Panc1 (cell line): ENCODE measurements at regions not wholly inside any gene's neighbourhood (a gene's known extent, or its start where the extent isn't known, plus 50 kb on each side); places are given as distances from the start of the nearest gene placed in this dataset.
"Not testable (repeated sequence)": the region's sequence is repeated elsewhere in the genome, so short reads cannot be mapped to it uniquely, and the experiment has no call there.

ENCODE experiments used
- ATAC-seq: fragments of 200-7000 bp; cut with Tn5 transposase; 2 replicates; pipeline ENCODE4 v1.9.1; 2020; ENCODE audit warnings: mild to moderate bottlenecking, moderate library complexity
- BruUV-seq: library from RNA; stranded (reverse); fragments of 400-500 nt; replicated peaks from 2 replicates; lab custom pipeline; 2021; lab: Mats Ljungman, UMichigan
- CTCF ChIA-PET: fragments of 300-600 bp; sonication (Branson Sonifier 250); formaldehyde crosslinking; loops from one replicate; lab custom pipeline; 2022; ENCODE audit warnings: antibody characterized with exemption; lab: Charles Lee
- POLR2A ChIA-PET: fragments of 300-600 bp; sonication (Branson Sonifier 250); formaldehyde crosslinking; loops from one replicate; lab custom pipeline; 2022; ENCODE audit warnings: antibody characterized with exemption; lab: Charles Lee
- DNase-seq: peaks from one replicate; pipeline ENCODE4 v3.0.0-alpha.2; 2010; ENCODE audit warnings: low read depth, low spot score
- H3K27ac ChIP-seq: 2 replicates; pipeline ENCODE4 v1.5.1; 2011; ENCODE audit warnings: mild to moderate bottlenecking, low read length, inconsistent platforms
- H3K27me3 ChIP-seq: fragments of 200-500 bp; sonication (Bioruptor generic); 2 replicates; pipeline ENCODE4 v1.6.0; 2014; ENCODE audit warnings: low read length, inconsistent platforms; ENCODE audit not compliant: control insufficient read depth, insufficient read depth
- H3K36me3 ChIP-seq: fragments of 200-500 bp; sonication (Bioruptor generic); 2 replicates; pipeline ENCODE4 v1.5.1; 2014; ENCODE audit warnings: inconsistent platforms, mild to moderate bottlenecking, low read length, moderate library complexity; ENCODE audit not compliant: control insufficient read depth, insufficient read depth
- H3K4me1 ChIP-seq: 2 replicates; pipeline ENCODE4 v1.5.1; 2011; ENCODE audit warnings: inconsistent platforms, mild to moderate bottlenecking, low read length, moderate library complexity; ENCODE audit not compliant: control insufficient read depth, insufficient read depth
- H3K4me3 ChIP-seq, 2 experiments: 2 replicates each; pipeline ENCODE4 v1.5.1; 2011 to 2012; ENCODE audit warnings: low read depth in 2 of 2, low read length in 2 of 2, mild to moderate bottlenecking in 2 of 2, inconsistent platforms in 1 of 2, moderate library complexity in 1 of 2
- H3K9me3 ChIP-seq: fragments of 200-500 bp; sonication (Bioruptor generic); 2 replicates; pipeline ENCODE4 v1.5.1; 2014; ENCODE audit warnings: low read depth, mild to moderate bottlenecking, inconsistent platforms, low read length, moderate library complexity; ENCODE audit not compliant: control insufficient read depth, insufficient read depth
- POLR2AphosphoS5 ChIP-seq: IDR thresholded peaks from 2 replicates; pipeline ENCODE4 v1.6.1; 2012; ENCODE audit warnings: mild to moderate bottlenecking, low read depth, low read length, moderate library complexity
- REST ChIP-seq, 2 experiments: IDR thresholded peaks; 2 replicates each; pipeline ENCODE4 v1.6.1; 2011 to 2012; ENCODE audit warnings: low read depth in 2 of 2, control low read depth in 1 of 2, low read length in 1 of 2, mild to moderate bottlenecking in 1 of 2, moderate library complexity in 1 of 2; ENCODE audit not compliant: insufficient read depth in 1 of 2
- SIN3A ChIP-seq: IDR thresholded peaks from 2 replicates; pipeline ENCODE4 v1.6.1; 2012; ENCODE audit warnings: low read depth, mild to moderate bottlenecking, low read length, moderate library complexity, borderline replicate concordance; ENCODE audit not compliant: insufficient read depth
- TCF7L2 ChIP-seq: IDR thresholded peaks from 2 replicates; pipeline ENCODE4 v1.6.1; 2011; ENCODE audit warnings: mild to moderate bottlenecking, low read depth, low read length, inconsistent platforms
- in situ Hi-C: cut with HindIII; loops from 2 replicates; pipeline ENCODE4 v1.10.0; 2016; ENCODE audit warnings: low sequenced_read_pairs, low pct_unique_long_range_greater_than_20kb
- intact Hi-C: fragments of 100-400 bp; cut with micrococcal nuclease; formaldehyde crosslinking; loops from one replicate; pipeline ENCODE4 v1.10.0; 2022; ENCODE audit not compliant: unreplicated experiment
- TF ChIP-seq, protein P1 (sequence below): fragments of 450-650 bp; IDR thresholded peaks from 2 replicates; pipeline ENCODE4 v1.5.1; 2017; ENCODE audit warnings: mild to moderate bottlenecking

GRCh38 chr9:22975951-22976350 is 529.3 kb downstream of the DMRTA1 start:
- ATAC-seq (no peak), DNase-seq (no peak)
- Histone ChIP-seq H3K27me3 (no peaks in the 10 kb centered on the region), H3K36me3 (no peaks in the 10 kb centered on the region), H3K4me3 (no peak overlapping the region), H3K27ac (no peak overlapping the region), H3K4me1 (no peaks in the 10 kb centered on the region), H3K9me3 (no peaks in the 10 kb centered on the region)
- POLR2A ChIA-PET, result no interaction called here
- in situ Hi-C loops (no loop called here), intact Hi-C loops (no loop called here)
- CTCF ChIA-PET, result no interaction called here
- TF ChIP-seq REST (IDR thresholded peaks at IDR 0.05; ENCODE audit: insufficient read depth in 1 of 2, low read depth in 2 of 2, low read length in 1 of 2), result no peak
- TF ChIP-seq POLR2AphosphoS5, result no peak
- TF ChIP-seq, protein P1, sequence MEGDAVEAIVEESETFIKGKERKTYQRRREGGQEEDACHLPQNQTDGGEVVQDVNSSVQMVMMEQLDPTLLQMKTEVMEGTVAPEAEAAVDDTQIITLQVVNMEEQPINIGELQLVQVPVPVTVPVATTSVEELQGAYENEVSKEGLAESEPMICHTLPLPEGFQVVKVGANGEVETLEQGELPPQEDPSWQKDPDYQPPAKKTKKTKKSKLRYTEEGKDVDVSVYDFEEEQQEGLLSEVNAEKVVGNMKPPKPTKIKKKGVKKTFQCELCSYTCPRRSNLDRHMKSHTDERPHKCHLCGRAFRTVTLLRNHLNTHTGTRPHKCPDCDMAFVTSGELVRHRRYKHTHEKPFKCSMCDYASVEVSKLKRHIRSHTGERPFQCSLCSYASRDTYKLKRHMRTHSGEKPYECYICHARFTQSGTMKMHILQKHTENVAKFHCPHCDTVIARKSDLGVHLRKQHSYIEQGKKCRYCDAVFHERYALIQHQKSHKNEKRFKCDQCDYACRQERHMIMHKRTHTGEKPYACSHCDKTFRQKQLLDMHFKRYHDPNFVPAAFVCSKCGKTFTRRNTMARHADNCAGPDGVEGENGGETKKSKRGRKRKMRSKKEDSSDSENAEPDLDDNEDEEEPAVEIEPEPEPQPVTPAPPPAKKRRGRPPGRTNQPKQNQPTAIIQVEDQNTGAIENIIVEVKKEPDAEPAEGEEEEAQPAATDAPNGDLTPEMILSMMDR, result no peak
- TF ChIP-seq TCF7L2, result no peak
- no peak for TF ChIP-seq SIN3A
- no TSS peak for BruUV-seq

DNA sequence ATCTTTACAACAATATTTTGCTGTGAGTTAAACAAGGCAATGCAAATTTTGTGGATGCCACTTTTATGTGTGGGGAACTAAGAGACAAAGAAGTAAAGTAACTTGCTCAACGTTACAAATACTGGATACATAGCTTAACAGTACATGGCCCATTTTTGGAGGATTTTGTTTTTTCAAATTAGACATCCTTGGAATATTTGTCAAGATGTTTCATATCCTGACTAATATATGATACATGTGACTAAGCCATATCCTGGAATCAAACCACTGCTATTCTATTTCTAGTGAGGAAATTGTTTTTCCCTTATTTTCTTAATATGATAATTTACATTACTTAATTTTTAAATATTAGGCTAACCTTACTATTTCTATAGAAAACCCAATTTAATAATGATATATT is 529.8 kb downstream of the DMRTA1 start:
- Histone ChIP-seq H3K27ac (no peak overlapping the region), H3K27me3 (no peaks in the 10 kb centered on the region), H3K9me3 (no peaks in the 10 kb centered on the region), H3K4me1 (no peaks in the 10 kb centered on the region), H3K4me3 (no peak overlapping the region), H3K36me3 (no peaks in the 10 kb centered on the region)
- ChIA-PET POLR2A (no interaction called here), CTCF (no interaction called here)
- intact Hi-C loops, result no loop called here
- no TSS peak for BruUV-seq
- TF ChIP-seq SIN3A (no peak), POLR2AphosphoS5 (no peak), REST (IDR thresholded peaks at IDR 0.05; ENCODE audit: insufficient read depth in 1 of 2, low read depth in 2 of 2, low read length in 1 of 2) (no peak), TCF7L2 (no peak)
- TF ChIP-seq, protein P1, result no peak
- no peak for ATAC-seq
- no peak for DNase-seq
- in situ Hi-C loops, result no loop called here

DNA sequence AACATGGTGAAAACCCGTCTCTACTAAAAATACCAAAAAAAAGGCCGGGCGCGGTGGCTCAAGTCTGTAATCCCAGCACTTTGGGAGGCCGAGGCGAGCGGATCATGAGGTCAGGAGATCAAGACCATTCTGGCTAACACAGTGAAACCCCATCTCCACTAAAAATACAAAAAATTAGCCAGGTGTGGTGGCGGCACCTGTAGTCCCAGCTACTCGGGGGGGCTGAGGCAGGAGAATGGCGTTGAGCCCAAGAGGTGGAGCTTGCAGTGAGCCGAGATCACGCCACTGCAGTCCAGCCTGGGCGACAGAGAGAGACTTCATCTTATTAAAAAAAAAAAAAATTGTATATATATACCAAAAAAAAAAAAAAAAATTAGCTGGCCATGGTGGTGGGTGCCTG is 533.8 kb downstream of the DMRTA1 start:
- H3K27ac ChIP-seq, intact Hi-C loops, ATAC-seq, H3K27me3 ChIP-seq, DNase-seq, H3K4me1 ChIP-seq, BruUV-seq, H3K36me3 ChIP-seq, H3K9me3 ChIP-seq, CTCF ChIA-PET, in situ Hi-C loops, POLR2A ChIA-PET, H3K4me3 ChIP-seq: not testable (repeated sequence)
